ENCODE measurements at regions not wholly inside any gene's neighbourhood (a gene's known extent, or its start where the extent isn't known, plus 50 kb on each side); places are given as distances from the start of the nearest gene placed in this dataset.

GRCh38 chr6:47413752-47414422 is 63.7 kb upstream of the CD2AP start:
- no peak for TF ChIP-seq FOXA2 (IDR thresholded peaks at IDR 0.05)
- no peak for TF ChIP-seq FOXA1 (IDR thresholded peaks at IDR 0.05)
- TF ChIP-seq, protein P1, sequence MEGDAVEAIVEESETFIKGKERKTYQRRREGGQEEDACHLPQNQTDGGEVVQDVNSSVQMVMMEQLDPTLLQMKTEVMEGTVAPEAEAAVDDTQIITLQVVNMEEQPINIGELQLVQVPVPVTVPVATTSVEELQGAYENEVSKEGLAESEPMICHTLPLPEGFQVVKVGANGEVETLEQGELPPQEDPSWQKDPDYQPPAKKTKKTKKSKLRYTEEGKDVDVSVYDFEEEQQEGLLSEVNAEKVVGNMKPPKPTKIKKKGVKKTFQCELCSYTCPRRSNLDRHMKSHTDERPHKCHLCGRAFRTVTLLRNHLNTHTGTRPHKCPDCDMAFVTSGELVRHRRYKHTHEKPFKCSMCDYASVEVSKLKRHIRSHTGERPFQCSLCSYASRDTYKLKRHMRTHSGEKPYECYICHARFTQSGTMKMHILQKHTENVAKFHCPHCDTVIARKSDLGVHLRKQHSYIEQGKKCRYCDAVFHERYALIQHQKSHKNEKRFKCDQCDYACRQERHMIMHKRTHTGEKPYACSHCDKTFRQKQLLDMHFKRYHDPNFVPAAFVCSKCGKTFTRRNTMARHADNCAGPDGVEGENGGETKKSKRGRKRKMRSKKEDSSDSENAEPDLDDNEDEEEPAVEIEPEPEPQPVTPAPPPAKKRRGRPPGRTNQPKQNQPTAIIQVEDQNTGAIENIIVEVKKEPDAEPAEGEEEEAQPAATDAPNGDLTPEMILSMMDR (IDR thresholded peaks at IDR 0.05; ENCODE audit: low read depth, low read length, missing input control), result peak; percentile 94
- TF ChIP-seq ATF3 (IDR thresholded peaks at IDR 0.05), result no peak
- peak; percentile 98 to 99 for TF ChIP-seq RAD21 (IDR thresholded peaks at IDR 0.05)
- no peak for TF ChIP-seq TAF1 (conservative IDR thresholded peaks at IDR 0.05)
- TF ChIP-seq RXRA (IDR thresholded peaks at IDR 0.05), result peak in 1 of 2 donors; percentile 17
- Histone ChIP-seq H3K9ac (ENCODE audit: low read depth in 1 of 2, low read length in 2 of 2) (peak overlapping the region; percentile 68 to 85), H3K36me3 (ENCODE audit: control insufficient read depth in 4 of 4, insufficient read depth in 3 of 4, low read depth in 1 of 4, low read length in 3 of 4) (no peaks in the 10 kb centered on the region)

DNA sequence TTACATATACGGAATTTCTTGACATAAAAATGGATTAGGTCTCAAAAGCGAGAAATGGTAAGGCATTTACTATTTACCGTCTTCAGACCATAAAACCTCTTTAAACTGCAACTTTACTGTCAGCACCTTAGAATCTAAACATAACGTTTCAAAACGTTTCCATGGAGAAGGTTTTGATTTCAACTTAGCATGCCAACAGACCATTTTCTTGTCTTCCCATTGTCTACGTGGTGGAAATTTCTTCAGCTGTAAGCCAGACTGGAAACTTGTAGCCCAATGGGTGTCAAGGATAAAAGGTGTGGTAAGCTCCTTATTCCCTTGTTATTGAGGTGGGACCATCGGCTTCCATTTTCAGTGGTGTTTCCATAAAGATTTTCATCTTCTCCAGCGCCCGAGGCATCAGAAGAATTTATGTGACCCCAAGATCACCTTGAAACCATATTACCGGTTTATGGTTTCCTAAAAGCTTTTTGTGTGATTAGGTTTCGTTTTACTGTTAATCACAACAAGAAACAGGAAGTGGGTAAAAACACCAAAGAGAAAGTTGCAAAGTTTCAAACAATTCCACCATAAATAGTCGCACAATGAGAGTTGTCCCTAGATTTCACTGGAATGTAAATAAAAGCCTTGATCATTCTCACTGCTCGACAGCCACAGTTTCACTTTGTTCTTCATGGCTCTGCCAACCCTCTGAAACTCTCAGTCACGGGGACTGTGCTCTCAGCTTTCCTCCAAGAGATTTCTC is 63.0 kb upstream of the CD2AP start:
- Histone ChIP-seq H3K9ac (ENCODE audit: low read depth in 1 of 2, low read length in 2 of 2) (peak overlapping the region; percentile 68 to 85), H3K27me3 (ENCODE audit: control insufficient read depth in 4 of 4, insufficient read depth in 4 of 4, low read length in 3 of 4) (no peaks in the 10 kb centered on the region), H3K4me1 (ENCODE audit: control insufficient read depth in 4 of 4, insufficient read depth in 4 of 4, low read length in 3 of 4) (peaks cover 3 to 12% (median 5%) of the 10 kb centered on the region in 4 donors), H3K4me3 (ENCODE audit: low read depth in 1 of 3, low read length in 3 of 3) (peak overlapping the region; percentile 48 to 96 (median 70)), H3K9me3 (ENCODE audit: control insufficient read depth in 4 of 4, low read length in 3 of 4) (no peaks in the 10 kb centered on the region), H3K36me3 (ENCODE audit: control insufficient read depth in 4 of 4, insufficient read depth in 3 of 4, low read depth in 1 of 4, low read length in 3 of 4) (no peaks in the 10 kb centered on the region), H3K27ac (ENCODE audit: low read depth in 1 of 2, low read length in 2 of 2) (peak overlapping the region; percentile 22 to 69)
- 6% methylated on average over 14 of the region's 14 CpGs for WGBS
- TF ChIP-seq SP1 (IDR thresholded peaks at IDR 0.05) (no peak), RAD21 (IDR thresholded peaks at IDR 0.05) (peak in 1 of 2 donors; percentile 19), YY1 (IDR thresholded peaks at IDR 0.05) (peak; percentile 46), NR2F2 (IDR thresholded peaks at IDR 0.05) (no peak)
- no peak for DNase-seq (ENCODE audit: low spot score)

More at GRCh38 chr6:47413752-47414422, 63.7 kb upstream of the CD2AP start:
- DNase-seq (ENCODE audit: low spot score), result no peak
- Histone ChIP-seq H3K27ac (ENCODE audit: low read depth in 1 of 2, low read length in 2 of 2) (peak overlapping the region; percentile 22 to 69), H3K9me3 (ENCODE audit: control insufficient read depth in 4 of 4, low read length in 3 of 4) (no peaks in the 10 kb centered on the region), H3K27me3 (ENCODE audit: control insufficient read depth in 4 of 4, insufficient read depth in 4 of 4, low read length in 3 of 4) (no peaks in the 10 kb centered on the region), H3K4me1 (ENCODE audit: control insufficient read depth in 4 of 4, insufficient read depth in 4 of 4, low read length in 3 of 4) (peaks cover 0 to 7% (median under 1%) of the 10 kb centered on the region in 4 donors), H3K4me3 (ENCODE audit: low read depth in 1 of 3, low read length in 3 of 3) (peak overlapping the region; percentile 48 to 96 (median 70))
- 19% methylated on average over 4 of the region's 4 CpGs for WGBS

DNA sequence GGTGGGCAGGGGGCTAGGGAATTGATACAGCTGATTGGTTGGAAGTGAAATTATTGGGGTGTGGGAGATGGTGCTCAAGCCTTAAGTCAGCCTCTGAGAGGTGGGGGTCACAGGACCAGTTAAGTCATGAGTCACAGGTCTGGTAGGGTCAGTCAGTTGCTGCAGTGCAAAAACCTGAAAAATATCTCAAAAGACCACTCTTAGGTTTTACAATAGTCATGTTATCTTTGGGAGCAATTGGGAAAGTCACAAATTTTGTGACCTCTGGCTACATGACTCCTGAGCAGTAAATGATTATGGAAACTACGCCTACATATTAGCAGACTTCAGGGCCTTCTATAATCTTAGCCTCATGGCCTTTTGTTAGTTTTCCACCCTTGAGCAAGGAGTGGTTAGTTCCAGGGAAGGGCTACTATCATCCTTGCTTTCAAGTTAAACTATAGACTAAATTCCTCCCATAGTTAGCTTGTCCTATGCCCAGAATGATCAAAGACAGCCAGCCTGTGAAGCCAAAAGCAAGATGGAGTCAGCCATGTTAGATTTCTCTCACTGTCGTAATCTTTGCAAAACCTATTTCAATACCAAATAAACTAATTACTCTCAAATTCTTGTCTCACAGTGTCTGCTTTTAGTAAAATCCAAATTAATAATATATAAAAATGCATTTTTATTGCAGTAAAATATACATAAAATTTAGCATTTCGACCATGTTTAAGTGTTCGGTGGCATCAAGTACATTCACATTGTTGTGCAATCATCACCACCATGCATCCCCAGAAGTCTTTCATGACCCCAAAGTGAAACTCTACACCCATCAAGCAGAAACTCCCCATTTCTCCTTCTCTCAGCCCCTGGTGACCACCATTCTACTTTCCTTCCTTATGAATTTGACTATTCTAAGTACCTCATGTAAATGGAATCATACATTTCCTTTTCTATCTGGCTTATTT is 60.9 kb upstream of the CD2AP start:
- Histone ChIP-seq H3K4me3 (ENCODE audit: low read depth in 1 of 3, low read length in 3 of 3) (no peak overlapping the region), H3K4me1 (ENCODE audit: control insufficient read depth in 4 of 4, insufficient read depth in 4 of 4, low read length in 3 of 4) (peaks cover 4 to 22% (median 12%) of the 10 kb centered on the region in 4 donors), H3K9me3 (ENCODE audit: control insufficient read depth in 4 of 4, low read length in 3 of 4) (no peaks in the 10 kb centered on the region), H3K27ac (ENCODE audit: low read depth in 1 of 2, low read length in 2 of 2) (no peak overlapping the region), H3K9ac (ENCODE audit: low read depth in 1 of 2, low read length in 2 of 2) (no peak overlapping the region), H3K36me3 (ENCODE audit: control insufficient read depth in 4 of 4, insufficient read depth in 3 of 4, low read depth in 1 of 4, low read length in 3 of 4) (no peaks in the 10 kb centered on the region), H3K27me3 (ENCODE audit: control insufficient read depth in 4 of 4, insufficient read depth in 4 of 4, low read length in 3 of 4) (no peaks in the 10 kb centered on the region)
- 98% methylated on average over 4 of the region's 4 CpGs for WGBS
- no peak for DNase-seq (ENCODE audit: low spot score)
- no peak for TF ChIP-seq HNF4A (conservative IDR thresholded peaks at IDR 0.05)
- no peak for TF ChIP-seq ATF3 (IDR thresholded peaks at IDR 0.05)
- TF ChIP-seq REST (IDR thresholded peaks at IDR 0.05), result no peak
- no peak for TF ChIP-seq RAD21 (IDR thresholded peaks at IDR 0.05)
- TF ChIP-seq, protein P2, sequence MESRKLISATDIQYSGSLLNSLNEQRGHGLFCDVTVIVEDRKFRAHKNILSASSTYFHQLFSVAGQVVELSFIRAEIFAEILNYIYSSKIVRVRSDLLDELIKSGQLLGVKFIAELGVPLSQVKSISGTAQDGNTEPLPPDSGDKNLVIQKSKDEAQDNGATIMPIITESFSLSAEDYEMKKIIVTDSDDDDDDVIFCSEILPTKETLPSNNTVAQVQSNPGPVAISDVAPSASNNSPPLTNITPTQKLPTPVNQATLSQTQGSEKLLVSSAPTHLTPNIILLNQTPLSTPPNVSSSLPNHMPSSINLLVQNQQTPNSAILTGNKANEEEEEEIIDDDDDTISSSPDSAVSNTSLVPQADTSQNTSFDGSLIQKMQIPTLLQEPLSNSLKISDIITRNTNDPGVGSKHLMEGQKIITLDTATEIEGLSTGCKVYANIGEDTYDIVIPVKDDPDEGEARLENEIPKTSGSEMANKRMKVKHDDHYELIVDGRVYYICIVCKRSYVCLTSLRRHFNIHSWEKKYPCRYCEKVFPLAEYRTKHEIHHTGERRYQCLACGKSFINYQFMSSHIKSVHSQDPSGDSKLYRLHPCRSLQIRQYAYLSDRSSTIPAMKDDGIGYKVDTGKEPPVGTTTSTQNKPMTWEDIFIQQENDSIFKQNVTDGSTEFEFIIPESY (IDR thresholded peaks at IDR 0.05), result no peak
